ENCODE measurements at regions not wholly inside any gene's neighbourhood (a gene's known extent, or its start where the extent isn't known, plus 50 kb on each side); places are given as distances from the start of the nearest gene placed in this dataset.
"Not testable (repeated sequence)": the region's sequence is repeated elsewhere in the genome, so short reads cannot be mapped to it uniquely, and the experiment has no call there.

GRCh38 chr6:76982476-76983199 lies 480.7 kb downstream of the HTR1B start:
- H4K20me1 ChIP-seq (ENCODE audit: insufficient read depth): no peaks in the 10 kb centered on the region
- DNase-seq: no peak
- ChIA-PET CTCF (no interaction called here), POLR2A (ENCODE audit: unreplicated experiment) (no interaction called here)
- no peaks in the 10 kb centered on the region; the same call in 1 of the 2 replicates for H3K9me3 ChIP-seq (ENCODE audit: insufficient read depth, low read depth)
- peaks cover 4% of the 10 kb centered on the region; the same call in 1 of the 2 replicates for H3K27me3 ChIP-seq (ENCODE audit: insufficient read depth, low read depth)
- no peaks in the 10 kb centered on the region for H3K79me2 ChIP-seq (ENCODE audit: low read depth)
- no peaks in the 10 kb centered on the region for H3K36me3 ChIP-seq (ENCODE audit: low read depth)
- TF ChIP-seq EZH2 (IDR thresholded peaks at IDR 0.05; ENCODE audit: low read depth) (no peak), CTCF (conservative IDR thresholded peaks at IDR 0.05) (no peak)
- H3K9me2 ChIP-seq (ENCODE audit: insufficient read depth): no peaks in the 10 kb centered on the region
- H3K4me2 ChIP-seq: no peak overlapping the region
- intact Hi-C loops (cut with micrococcal nuclease; ENCODE audit: unreplicated experiment): no loop called here
- no peaks in the 10 kb centered on the region for H3F3A ChIP-seq (ENCODE audit: insufficient read depth, low read depth)
- H3K27ac ChIP-seq: no peak overlapping the region
- no peak overlapping the region for H3K4me3 ChIP-seq
- no peak overlapping the region for H2AFZ ChIP-seq
- BruUV-seq (replicated peaks): no TSS peak
- H3K4me1 ChIP-seq (replicated peaks; ENCODE audit: insufficient read depth): no peaks in the 10 kb centered on the region

GRCh38 chr6:76972474-76972873 lies 490.8 kb downstream of the HTR1B start:
- CTCF ChIA-PET: no interaction called here

GRCh38 chr6:76959177-76959576 lies 504.1 kb downstream of the HTR1B start:
- peak in 1 of 2 experiments; percentile 56 for DNase-seq
- BruUV-seq (replicated peaks); H3K9me2 ChIP-seq (ENCODE audit: insufficient read depth); H3K4me1 ChIP-seq (replicated peaks; ENCODE audit: insufficient read depth); H3K36me3 ChIP-seq (ENCODE audit: low read depth); H3K9me3 ChIP-seq (ENCODE audit: insufficient read depth, low read depth); CTCF ChIA-PET; H3F3A ChIP-seq (ENCODE audit: insufficient read depth, low read depth); H3K27me3 ChIP-seq (ENCODE audit: insufficient read depth, low read depth); H3K4me3 ChIP-seq; intact Hi-C loops (cut with micrococcal nuclease; ENCODE audit: unreplicated experiment); H3K4me2 ChIP-seq; H4K20me1 ChIP-seq (ENCODE audit: insufficient read depth); H3K27ac ChIP-seq; H3K79me2 ChIP-seq (ENCODE audit: low read depth); H2AFZ ChIP-seq; POLR2A ChIA-PET (ENCODE audit: unreplicated experiment): not testable (repeated sequence)

More at GRCh38 chr6:76972474-76972873, 490.8 kb downstream of the HTR1B start:
- H4K20me1 ChIP-seq (ENCODE audit: insufficient read depth): no peaks in the 10 kb centered on the region
- no TSS peak for BruUV-seq (replicated peaks)
- H3K36me3 ChIP-seq (ENCODE audit: low read depth): no peaks in the 10 kb centered on the region
- no peaks in the 10 kb centered on the region for H3F3A ChIP-seq (ENCODE audit: insufficient read depth, low read depth)
- POLR2A ChIA-PET (ENCODE audit: unreplicated experiment): no interaction called here
- no peak overlapping the region for H3K27ac ChIP-seq
- TF ChIP-seq EZH2 (IDR thresholded peaks at IDR 0.05; ENCODE audit: low read depth) (no peak), CTCF (conservative IDR thresholded peaks at IDR 0.05) (no peak)
- no peak for DNase-seq
- H3K9me3 ChIP-seq (ENCODE audit: insufficient read depth, low read depth): no peaks in the 10 kb centered on the region
- H3K4me3 ChIP-seq: no peak overlapping the region
- no peaks in the 10 kb centered on the region for H3K27me3 ChIP-seq (ENCODE audit: insufficient read depth, low read depth)
- no peak overlapping the region for H3K4me2 ChIP-seq
- no peaks in the 10 kb centered on the region for H3K4me1 ChIP-seq (replicated peaks; ENCODE audit: insufficient read depth)
- H2AFZ ChIP-seq: no peak overlapping the region
- H3K79me2 ChIP-seq (ENCODE audit: low read depth): no peaks in the 10 kb centered on the region
- intact Hi-C loops (cut with micrococcal nuclease; ENCODE audit: unreplicated experiment): no loop called here
- no peaks in the 10 kb centered on the region for H3K9me2 ChIP-seq (ENCODE audit: insufficient read depth)
